GM13977 (cell line): ENCODE measurements at regions not wholly inside any gene's neighbourhood (a gene's known extent, or its start where the extent isn't known, plus 50 kb on each side); places are given as distances from the start of the nearest gene placed in this dataset.

Experiments
- DNase-seq: peaks from one replicate; pipeline ENCODE4 v3.0.0; 2012; ENCODE audit warnings: low spot score
- CTCF ChIP-seq: IDR thresholded peaks from 2 replicates; pipeline ENCODE4 v1.5.1; 2012; ENCODE audit warnings: mild to moderate bottlenecking, control low read depth; ENCODE audit not compliant: insufficient read depth; ENCODE audit errors: extremely low read depth, missing control alignments
- in situ Hi-C: fragments of 300-500 bp; cut with MboI; formaldehyde crosslinking; loops from one replicate; pipeline ENCODE4 v1.12.0; 2022; ENCODE audit warnings: low sequenced_read_pairs, low pct_unique_long_range_greater_than_20kb, mixed read lengths, inconsistent platforms; ENCODE audit not compliant: unreplicated experiment

DNA sequence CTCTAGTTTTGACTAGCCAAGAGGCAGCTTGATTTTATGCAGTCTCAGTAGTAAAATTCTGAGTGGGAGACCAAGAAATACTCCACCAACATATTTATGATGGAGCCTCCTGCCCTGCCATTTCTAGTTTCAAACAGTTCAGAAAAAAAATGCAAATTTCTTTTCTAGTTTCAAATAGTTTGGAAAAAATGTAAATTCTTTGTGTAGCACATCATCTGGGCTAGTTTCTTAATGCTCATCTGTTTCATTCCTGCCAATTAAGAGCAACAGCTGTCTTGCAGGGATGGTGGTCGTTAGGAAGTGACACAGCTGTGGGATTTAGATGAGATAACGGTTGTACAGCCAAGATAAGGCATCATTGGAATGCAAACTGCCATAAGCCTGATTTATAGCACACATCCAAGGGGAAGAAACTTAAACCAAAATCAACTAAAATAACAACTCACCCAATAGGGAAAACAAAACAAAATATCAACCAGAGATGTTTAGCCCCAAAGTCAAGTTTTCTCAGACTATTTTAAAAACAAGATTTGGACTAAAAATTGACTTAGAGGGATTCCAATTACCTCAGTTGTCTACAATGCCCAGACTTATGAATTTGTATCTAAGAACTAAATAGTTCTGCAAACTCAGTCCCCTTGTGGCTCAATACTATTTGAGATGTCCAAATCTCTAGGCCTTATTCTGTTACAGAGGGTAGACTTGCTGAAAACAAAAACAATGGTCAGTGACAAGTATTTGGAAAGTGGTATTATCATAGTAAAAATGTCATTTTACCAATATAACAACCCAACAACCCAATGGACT is 291.3 kb upstream of the ATP2B1 start:
- DNase-seq = no peak
- in situ Hi-C loops = no loop called here
- TF ChIP-seq CTCF = no peak

DNA sequence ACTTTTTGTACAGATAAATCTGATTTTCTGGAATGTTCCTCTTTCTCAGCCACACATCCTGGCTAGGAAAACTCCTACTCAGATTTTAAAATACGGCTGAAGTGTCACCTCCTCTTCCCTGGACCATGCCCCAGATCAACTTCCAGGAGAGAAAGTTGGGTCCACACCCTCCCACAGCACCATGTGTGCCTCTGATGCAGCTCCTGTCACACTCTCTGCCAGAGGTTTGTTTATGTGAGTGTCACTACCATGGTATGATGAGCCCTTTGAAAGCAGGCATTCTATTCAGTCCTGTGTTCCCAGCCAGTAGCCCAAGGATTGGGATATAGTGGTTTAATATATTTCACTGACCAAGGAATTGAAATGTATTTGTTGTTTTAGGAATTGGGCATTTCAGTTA is 287.2 kb upstream of the ATP2B1 start:
- in situ Hi-C loops = no loop called here
- no peak for DNase-seq
- TF ChIP-seq CTCF = no peak

DNA sequence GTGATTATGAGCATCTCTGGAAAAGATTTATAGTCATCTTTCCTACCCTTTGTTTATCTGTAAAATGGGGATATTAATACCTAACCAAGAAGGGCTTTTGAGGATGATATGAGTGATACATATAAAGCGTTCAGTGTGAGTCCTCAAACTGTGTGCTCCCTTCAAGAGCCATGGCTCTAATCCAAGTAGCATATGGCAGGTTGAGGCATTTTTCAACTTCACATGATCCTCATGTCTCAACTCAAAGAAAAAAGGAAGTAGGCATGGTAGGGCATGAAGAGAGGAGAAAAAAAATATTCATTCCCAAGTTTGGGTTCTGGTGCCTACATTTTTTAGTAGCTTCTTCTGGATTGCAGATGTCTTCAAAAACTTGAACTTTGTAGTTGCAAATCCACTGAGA is 286.3 kb upstream of the ATP2B1 start:
- no peak for TF ChIP-seq CTCF
- DNase-seq = no peak
- in situ Hi-C loops = no loop called here

GRCh38 chr12:89993632-89994031 is 285.0 kb upstream of the ATP2B1 start:
- no peak for TF ChIP-seq CTCF
- no peak for DNase-seq
- in situ Hi-C loops = no loop called here

DNA sequence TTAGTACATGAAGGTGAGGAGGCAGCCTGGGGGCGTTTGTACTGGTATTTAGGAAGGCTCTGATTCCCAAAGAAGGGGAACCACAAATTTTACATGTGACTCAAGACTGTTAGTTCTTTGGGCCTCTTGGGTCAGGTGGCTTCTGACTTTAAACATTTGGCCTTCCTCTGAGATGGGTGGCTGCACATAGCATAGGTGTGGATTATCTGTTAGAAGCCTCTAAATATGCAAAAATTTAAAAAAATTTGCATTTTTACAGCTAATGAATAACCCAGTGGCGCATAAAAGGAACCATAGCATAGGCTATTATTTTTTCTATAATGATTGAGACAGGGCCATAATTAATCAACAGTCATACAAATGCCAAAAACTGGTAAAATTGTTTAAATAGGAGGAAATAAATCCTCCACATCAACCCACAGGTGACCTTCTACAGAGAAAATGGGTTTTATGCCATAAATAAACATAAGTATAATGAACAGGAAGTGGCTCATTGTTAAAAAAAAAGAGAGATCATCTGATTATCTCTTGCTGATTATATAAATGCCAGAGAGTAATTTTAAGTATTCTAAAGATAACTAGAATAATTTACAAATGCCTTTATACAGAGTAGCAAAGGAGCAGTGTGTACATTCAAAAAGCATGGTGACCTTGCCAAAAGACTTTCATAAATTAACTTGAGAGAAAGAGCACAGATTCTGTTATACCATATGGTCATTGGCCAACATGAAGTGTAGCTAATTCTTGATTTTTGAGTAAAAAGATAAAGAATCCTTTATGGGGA is 284.2 kb upstream of the ATP2B1 start:
- no peak for TF ChIP-seq CTCF
- no peak for DNase-seq
- in situ Hi-C loops = no loop called here

DNA sequence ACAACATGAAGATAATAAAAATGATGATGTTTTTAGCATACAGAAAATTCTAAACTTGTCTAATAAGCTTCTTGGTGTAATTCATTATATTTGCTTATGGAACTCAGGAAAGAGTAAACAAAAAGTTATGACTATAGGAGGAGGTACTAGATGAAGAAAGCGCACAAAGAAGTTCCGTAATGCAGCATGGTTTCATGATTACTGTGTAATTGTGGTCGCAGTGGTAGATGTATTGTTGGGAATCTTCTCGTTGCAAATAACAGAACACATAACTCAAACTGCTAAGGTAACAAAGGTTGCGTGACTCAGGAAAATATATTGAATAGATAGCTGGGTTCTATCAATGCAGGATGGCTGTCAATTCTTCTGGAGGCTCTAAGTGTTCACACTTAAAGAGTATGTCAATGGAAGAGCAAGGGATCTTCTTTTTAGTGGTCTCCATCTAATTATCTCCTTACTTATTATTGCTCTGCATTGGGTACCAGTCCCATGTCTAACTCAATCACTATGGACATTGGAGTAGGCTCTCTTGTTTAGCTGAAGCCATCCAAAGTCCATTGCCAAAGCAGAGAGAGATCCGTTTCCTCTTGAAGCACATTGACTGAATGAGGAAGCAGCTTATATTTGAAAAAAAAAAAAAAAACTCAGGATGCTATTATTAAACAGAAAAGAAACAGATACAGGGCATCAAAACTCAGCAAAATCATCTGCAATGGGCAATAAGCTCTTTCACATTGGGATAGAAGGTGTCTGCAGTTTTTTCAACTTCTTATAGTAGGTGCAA is 283.4 kb upstream of the ATP2B1 start:
- in situ Hi-C loops = no loop called here
- TF ChIP-seq CTCF = no peak
- no peak for DNase-seq
